HG02588 (cell line): ENCODE measurements at regions not wholly inside any gene's neighbourhood (a gene's known extent, or its start where the extent isn't known, plus 50 kb on each side); places are given as distances from the start of the nearest gene placed in this dataset.
"Not testable (repeated sequence)": the region's sequence is repeated elsewhere in the genome, so short reads cannot be mapped to it uniquely, and the experiment has no call there.

Experiments
- ATAC-seq: cut with Tn5 transposase; IDR thresholded peaks from one replicate; pipeline ENCODE4 v1.9.1; 2021; ENCODE audit warnings: mild to moderate bottlenecking, moderate library complexity; ENCODE audit not compliant: unreplicated experiment

DNA sequence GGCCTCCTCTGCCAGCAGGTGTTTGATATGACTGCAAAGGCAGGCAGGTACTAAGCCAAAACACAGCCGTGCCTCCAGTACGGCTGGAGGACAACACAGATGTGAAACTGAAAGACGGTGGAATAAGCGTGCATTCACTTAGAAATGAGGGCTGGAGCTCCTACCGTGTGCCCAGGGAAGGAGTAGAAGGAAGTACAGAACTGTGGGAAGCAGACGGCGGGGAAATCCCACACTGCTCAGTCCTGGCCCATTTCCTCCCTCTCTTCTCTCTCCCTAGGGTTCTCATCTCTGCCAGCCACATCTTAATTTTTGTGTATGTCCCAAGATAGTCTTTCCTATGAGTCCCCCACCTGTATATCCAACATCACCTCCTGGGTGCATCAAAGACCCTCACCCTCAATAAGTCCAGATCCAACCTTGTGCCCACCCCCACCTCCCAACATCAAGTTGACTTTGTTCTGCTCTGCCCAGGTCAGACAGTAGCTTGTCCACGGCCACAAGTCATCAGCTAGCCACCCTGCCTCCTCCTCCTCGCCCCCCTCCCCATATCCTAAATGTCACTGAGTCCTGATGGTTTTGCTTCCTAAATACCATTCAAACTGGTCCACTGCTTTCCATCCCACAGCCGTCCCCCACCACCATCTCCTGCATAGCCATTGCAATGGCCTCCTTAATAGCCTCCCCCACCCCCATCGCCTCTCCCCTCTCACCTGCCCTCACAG, 77.1 kb upstream of the RPL38 start:
- ATAC-seq = no peak

DNA sequence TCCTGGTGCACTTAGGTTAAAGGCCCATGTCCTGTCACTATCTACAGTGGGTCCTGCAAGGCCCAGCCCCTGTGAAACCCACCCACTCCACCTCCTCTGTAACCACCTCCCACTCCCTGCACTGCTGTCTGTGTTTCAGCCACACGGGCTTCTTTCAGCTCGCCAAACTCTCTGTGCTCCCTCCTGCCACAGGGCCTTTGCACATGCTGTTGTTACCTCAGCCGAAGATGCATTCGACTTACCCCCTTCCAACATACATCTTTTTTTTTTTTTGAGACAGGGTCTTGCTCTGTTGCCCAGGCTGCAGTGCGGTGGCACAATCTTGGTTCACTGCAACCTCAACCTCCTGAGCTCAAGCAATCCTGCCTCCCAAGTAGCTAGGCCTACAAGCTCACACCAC, 76.5 kb upstream of the RPL38 start:
- no peak for ATAC-seq

GRCh38 chr17:74128456-74129211, 74.8 kb upstream of the RPL38 start:
- no peak for ATAC-seq

GRCh38 chr17:74129800-74130199, 73.7 kb upstream of the RPL38 start:
- ATAC-seq = not testable (repeated sequence)

- ATAC-seq = no peak
Observed at GRCh38 chr17:74130276-74130675, 73.2 kb upstream of the RPL38 start.

DNA sequence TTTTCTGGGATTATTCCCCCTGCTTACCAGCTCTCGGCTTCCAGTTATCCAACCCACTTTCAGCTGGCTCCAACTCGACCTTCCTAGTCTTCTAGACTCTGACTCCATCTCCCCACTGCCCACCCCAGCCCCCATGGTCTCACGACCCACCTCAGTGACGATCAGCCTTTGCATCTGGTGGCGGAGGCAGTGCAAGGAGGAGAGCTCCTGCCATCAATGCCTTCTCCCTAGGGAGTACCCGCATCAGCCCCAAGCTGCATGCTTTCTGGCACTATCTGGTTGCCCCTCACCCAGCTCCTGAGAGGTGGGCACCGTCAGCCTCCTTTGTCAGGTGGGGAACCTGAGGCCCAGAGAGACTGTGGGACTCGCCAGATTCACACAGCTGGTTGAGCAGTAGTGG, 72.6 kb upstream of the RPL38 start:
- no peak for ATAC-seq

GRCh38 chr17:74132354-74132753, 71.1 kb upstream of the RPL38 start:
- ATAC-seq = no peak

DNA sequence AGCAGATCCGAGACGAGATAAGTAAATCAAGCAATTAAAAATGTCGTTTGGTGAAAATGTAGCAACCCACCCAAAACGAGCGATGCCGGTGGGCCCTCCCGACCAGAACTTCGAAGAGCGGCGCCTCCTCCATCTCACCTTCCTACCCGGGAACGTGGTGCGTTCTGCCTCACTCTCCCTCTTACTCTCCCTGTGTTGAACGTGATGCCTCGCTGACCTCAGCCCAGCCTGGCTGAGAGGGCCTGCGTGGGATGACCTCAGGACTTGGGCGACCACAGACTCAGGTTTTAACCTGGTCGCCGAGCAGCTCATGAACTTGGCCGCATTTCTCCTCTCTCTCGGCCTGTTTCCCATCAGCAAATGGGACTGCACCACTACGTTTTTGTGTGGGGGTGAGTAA, 69.7 kb upstream of the RPL38 start:
- ATAC-seq = no peak

DNA sequence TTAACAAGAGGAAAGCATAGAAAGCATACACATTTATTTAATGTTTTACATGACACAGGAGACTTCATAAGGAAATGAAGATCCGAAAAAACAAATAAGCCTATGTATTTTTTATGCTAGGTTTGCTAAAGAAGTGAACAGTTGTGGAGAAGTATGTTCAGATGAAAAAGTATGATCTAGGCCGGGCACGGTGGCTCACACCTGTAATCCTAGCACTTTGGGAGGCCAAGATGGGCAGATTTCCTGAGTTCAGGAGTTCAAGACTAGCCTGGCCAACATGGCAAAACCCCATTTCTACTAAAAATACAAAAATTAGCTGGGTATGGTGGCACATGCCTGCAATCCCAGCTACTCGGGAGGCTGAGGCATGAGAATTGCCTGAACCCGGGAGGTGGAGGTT, 69.2 kb upstream of the RPL38 start:
- not testable (repeated sequence) for ATAC-seq

- ATAC-seq = no peak
Observed at GRCh38 chr17:74134991-74135390, 68.5 kb upstream of the RPL38 start.

- ATAC-seq = no peak
Observed at GRCh38 chr17:74135391-74136167, 67.9 kb upstream of the RPL38 start.

GRCh38 chr17:74137416-74137815, 66.1 kb upstream of the RPL38 start:
- ATAC-seq = no peak

- ATAC-seq = no peak
Observed at GRCh38 chr17:74139120-74139519, 64.4 kb upstream of the RPL38 start.

DNA sequence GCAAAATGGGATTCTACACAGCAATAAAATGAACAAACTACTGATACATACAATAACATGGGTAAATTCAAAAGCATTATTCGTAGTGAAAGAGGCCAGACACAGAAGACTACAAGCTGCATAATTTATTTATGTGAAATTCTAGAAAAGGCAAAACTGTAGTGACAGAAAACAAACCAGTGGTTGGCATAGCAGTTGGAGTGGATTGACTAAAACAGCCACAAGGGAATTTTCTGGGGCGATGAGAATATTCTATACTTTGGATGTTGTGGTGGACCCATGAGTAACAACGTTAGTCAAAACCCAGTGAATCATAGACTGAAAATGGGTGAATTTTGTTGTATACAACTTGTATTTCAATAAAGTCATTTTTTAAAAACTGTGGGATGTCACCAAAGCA, 63.2 kb upstream of the RPL38 start:
- ATAC-seq = no peak

DNA sequence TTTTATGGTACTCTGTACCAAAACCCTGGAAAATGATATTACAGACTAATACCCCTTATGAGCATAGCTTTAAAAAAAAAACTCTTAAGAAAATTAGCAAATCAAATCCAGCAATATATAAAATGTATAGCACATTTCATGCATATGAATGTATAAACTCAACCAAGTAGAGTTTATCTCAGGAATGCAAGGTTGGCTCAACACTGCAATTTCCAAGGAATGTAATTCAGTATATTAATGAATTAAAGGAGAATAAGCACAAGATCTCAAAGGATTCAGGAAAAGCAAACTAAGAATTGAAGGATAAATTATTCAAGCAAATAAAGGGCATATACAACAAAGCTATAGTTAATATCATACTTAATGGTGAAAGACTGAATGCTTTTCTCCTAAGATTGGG, 61.9 kb upstream of the RPL38 start:
- no peak for ATAC-seq

- not testable (repeated sequence) for ATAC-seq
Observed at GRCh38 chr17:74143318-74143717, 60.2 kb upstream of the RPL38 start.

GRCh38 chr17:74145756-74146155, 57.7 kb upstream of the RPL38 start:
- ATAC-seq = no peak

DNA sequence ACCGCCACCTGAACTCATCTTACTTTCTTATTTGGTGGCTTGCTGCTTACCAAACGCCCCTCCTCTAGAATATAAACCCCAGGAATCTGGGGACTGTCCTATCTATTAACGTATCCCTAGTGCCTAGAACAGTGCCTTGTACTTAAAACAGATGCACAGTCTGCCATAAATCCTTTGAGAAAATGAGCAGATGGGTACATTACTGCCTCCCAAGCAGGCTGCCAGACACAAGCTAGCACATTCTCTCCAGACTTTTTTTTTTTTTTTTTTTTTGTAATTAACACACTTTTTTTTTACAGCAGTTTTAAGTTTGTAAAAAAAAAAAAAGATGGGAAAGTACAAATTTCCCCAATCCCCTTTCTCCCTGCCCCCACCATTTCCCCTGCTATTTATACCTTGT, 57.3 kb upstream of the RPL38 start:
- ATAC-seq = no peak

DNA sequence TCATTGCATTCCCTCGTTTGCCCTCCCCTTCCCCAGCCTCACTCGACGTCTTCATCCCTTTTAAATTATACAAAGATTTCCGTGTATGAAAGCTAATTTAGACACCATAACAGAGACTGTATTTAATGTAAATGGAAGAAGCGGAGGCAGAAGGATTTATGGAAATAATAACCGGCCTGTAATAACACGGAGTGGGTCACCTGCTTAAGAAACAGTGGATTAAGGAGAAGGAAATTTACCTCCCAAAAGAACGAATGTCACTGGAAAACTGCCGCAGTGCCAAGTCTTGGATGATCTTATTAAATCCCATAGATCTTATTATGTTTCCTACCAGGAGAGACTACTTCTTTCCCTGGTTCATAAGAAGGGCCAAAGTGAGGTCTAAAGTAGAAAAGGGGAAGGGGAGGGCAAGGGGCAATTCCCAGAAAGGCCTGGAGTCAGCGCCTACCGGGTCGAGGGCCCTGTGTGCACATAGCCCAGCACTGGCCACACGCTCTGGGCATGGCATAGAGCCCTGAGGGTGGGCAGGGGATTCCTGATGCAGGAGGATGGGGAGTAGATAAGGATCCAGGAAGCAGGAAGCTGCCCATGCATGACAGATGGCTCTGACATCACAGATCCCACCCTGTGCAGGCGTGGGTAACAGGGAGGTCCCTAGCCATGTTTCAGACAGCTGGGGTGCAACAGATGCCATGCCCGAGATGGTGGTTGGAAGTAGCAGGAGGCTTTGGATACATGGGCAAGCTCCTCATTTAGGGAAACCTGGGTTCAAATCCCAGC, 56.2 kb upstream of the RPL38 start:
- ATAC-seq = no peak

DNA sequence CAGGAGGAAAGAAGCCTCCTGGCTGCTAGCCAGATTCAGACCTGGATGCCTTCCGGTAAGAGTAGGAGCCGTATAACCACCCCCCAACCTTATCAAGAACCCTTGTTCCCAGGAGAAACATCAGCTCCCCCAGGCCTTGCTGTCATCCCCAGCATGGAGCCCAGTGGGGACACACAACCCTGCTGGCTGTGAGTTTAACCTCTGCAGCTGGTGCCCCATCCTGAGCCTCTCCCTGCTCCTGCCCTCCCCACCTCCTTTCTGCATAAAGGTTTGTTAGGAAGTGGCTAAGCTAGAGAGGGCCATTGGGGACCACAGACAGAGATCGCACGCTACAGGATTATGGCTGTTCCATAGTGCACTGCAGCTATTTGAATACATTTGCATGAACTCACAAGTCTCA, 55.5 kb upstream of the RPL38 start:
- ATAC-seq = no peak

DNA sequence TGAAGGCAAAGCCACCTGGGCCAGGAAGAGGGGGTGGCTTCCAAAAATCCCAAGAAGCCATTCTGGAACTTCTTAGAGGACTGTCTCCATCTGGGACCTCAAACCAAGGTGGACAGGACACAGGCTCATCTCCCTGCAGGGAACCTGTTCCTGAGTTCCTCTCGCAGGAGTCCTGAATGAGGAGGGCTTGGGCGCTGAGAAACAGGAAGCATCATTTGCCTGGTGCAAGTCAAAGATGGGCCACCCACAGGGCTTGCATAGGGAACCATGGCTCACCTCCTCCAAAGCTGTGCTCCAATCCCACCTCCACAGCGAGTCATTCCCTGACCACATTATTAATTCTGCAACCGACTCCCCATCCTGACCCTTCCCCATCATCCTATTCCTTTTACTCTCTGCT, 55.0 kb upstream of the RPL38 start:
- no peak for ATAC-seq
